ENCODE measurements at regions not wholly inside any gene's neighbourhood (a gene's known extent, or its start where the extent isn't known, plus 50 kb on each side); places are given as distances from the start of the nearest gene placed in this dataset.
A peak's percentile ranks its signal among the peaks of the same experiment; 100 is the strongest.

DNA sequence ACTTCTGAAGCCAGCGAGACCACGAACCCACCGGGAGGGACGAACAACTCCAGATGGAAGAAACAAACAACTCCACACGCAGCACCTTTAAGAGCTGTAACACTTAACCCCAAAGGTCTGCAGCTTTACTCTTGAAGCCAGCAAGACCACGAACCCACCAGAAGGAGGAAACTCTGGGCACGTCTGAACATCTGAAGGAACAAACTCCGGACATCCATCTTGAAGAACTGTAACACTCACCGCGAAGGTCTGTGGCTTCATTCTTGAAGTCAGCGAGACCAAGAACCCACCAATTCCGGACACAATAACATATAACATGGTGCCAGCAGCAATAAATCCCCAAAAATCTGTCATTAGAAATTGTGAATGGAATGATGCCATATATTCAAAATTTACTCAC lies 180.9 kb downstream of the TLE1 start:
- no peaks in the 10 kb centered on the region for H3K36me3 ChIP-seq (ENCODE audit: control insufficient read depth in 1 of 2, insufficient read depth in 2 of 2, low read depth in 1 of 2, low read length in 2 of 2)
- no peaks in the 10 kb centered on the region for H3K27me3 ChIP-seq (ENCODE audit: control insufficient read depth in 1 of 2, insufficient read depth in 1 of 2, low read length in 2 of 2)
- H3K4ac ChIP-seq (ENCODE audit: low read depth in 1 of 2, low read length in 2 of 2): no peak overlapping the region
- H3K27ac ChIP-seq (ENCODE audit: low read length, poor library complexity, severe bottlenecking): no peak overlapping the region
- no peak overlapping the region for H3K23ac ChIP-seq (ENCODE audit: low read length in 2 of 2)
- no peak overlapping the region for H3K9ac ChIP-seq (ENCODE audit: low read length)
- H3K18ac ChIP-seq (ENCODE audit: low read depth in 1 of 2, low read length in 2 of 2): no peak overlapping the region
- no peak overlapping the region for H3K4me3 ChIP-seq (ENCODE audit: insufficient read depth in 1 of 2, low read depth in 1 of 2, low read length in 2 of 2)
- no peak for DNase-seq
- H2BK15ac ChIP-seq (ENCODE audit: low read depth, poor library complexity, severe bottlenecking): no peak overlapping the region
- no peak overlapping the region for H3K14ac ChIP-seq (ENCODE audit: low read length in 2 of 2)
- no peak overlapping the region for H2AK5ac ChIP-seq (ENCODE audit: low read length, severe bottlenecking)
- WGBS: 94% methylated on average over 10 of the region's 12 CpGs
- H3K79me1 ChIP-seq (replicated peaks; ENCODE audit: low read length, poor library complexity, severe bottlenecking): no peaks in the 10 kb centered on the region
- H4K91ac ChIP-seq (ENCODE audit: low read length): no peak overlapping the region
- H2BK120ac ChIP-seq (ENCODE audit: low read depth, low read length): no peak overlapping the region
- H4K8ac ChIP-seq (ENCODE audit: low read length): no peak overlapping the region
- no peaks in the 10 kb centered on the region for H3K9me3 ChIP-seq (ENCODE audit: control insufficient read depth, low read length)
- H2AFZ ChIP-seq (ENCODE audit: low read depth, low read length): no peak overlapping the region
- no peaks in the 10 kb centered on the region for H3K4me1 ChIP-seq (ENCODE audit: control insufficient read depth, insufficient read depth, low read depth, low read length)
- H2BK5ac ChIP-seq (ENCODE audit: low read depth, low read length, poor library complexity, severe bottlenecking): no peak overlapping the region
- no peak overlapping the region for H2BK12ac ChIP-seq (ENCODE audit: low read length in 2 of 2)
- H3K4me2 ChIP-seq (ENCODE audit: low read length, poor library complexity, severe bottlenecking): no peak overlapping the region

DNA sequence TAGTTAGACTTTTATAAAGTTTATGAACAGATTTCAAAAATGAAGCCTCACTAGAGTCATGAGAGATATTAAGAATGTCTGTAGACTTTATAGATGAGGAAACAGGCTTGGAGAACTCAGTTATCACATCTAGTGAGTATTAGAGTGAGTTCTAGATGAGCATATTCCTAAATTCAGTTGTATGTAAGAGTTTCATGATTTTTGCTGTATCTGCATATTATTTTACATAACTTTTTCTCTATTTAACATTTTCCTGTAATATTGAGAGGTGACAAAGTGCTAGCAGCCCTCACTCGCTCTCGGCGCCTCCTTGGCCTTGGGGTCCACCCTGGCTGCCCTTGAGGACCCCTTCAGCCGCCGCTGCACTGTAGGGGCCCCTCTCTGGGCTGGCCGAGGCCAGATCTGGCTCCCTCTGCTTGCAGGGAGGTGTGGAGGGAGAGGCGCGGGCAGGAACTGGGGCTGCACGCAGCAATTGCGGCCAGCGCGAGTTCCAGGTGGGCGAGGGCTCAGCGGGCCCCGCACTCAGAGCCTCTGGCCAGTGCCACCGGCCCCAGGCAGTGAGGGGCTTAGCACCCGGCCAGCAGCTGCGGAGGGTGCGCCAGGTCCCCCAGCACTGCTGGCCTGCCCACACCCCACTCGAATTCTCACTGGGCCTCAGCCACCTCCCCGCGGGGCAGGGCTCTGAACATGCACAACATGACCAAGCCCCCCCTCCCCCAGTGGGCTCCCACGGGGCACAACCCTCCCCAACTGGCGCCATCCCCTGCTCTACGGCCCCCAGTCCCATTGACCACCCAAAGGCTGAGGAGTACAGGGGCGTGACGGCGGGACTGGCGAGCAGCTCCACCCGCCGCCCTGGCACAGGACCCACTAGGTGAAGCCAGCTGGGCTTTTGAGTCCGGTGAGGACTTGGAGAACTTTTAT lies 182.1 kb downstream of the TLE1 start:
- no peak overlapping the region for H3K27ac ChIP-seq (ENCODE audit: low read length, poor library complexity, severe bottlenecking)
- H2BK120ac ChIP-seq (ENCODE audit: low read depth, low read length): no peak overlapping the region
- H4K8ac ChIP-seq (ENCODE audit: low read length): no peak overlapping the region
- H2BK12ac ChIP-seq (ENCODE audit: low read length in 2 of 2): peak overlapping the region in 1 of 2 experiments; percentile 32
- no peak overlapping the region for H2AFZ ChIP-seq (ENCODE audit: low read depth, low read length)
- DNase-seq: no peak
- H3K23ac ChIP-seq (ENCODE audit: low read length in 2 of 2): no peak overlapping the region
- H4K91ac ChIP-seq (ENCODE audit: low read length): peak overlapping the region; percentile 59
- no peak overlapping the region for H2AK5ac ChIP-seq (ENCODE audit: low read length, severe bottlenecking)
- no peaks in the 10 kb centered on the region for H3K79me1 ChIP-seq (replicated peaks; ENCODE audit: low read length, poor library complexity, severe bottlenecking)
- no peak overlapping the region for H3K4ac ChIP-seq (ENCODE audit: low read depth in 1 of 2, low read length in 2 of 2)
- H2BK15ac ChIP-seq (ENCODE audit: low read depth, poor library complexity, severe bottlenecking): no peak overlapping the region
- no peaks in the 10 kb centered on the region for H3K4me1 ChIP-seq (ENCODE audit: control insufficient read depth, insufficient read depth, low read depth, low read length)
- H3K36me3 ChIP-seq (ENCODE audit: control insufficient read depth in 1 of 2, insufficient read depth in 2 of 2, low read depth in 1 of 2, low read length in 2 of 2): no peaks in the 10 kb centered on the region
- H3K9ac ChIP-seq (ENCODE audit: low read length): no peak overlapping the region
- WGBS: 93% methylated on average over 29 of the region's 32 CpGs
- no peaks in the 10 kb centered on the region for H3K9me3 ChIP-seq (ENCODE audit: control insufficient read depth, low read length)
- H2BK5ac ChIP-seq (ENCODE audit: low read depth, low read length, poor library complexity, severe bottlenecking): no peak overlapping the region
- H3K14ac ChIP-seq (ENCODE audit: low read length in 2 of 2): no peak overlapping the region
- no peak overlapping the region for H3K18ac ChIP-seq (ENCODE audit: low read depth in 1 of 2, low read length in 2 of 2)
- no peak overlapping the region for H3K4me2 ChIP-seq (ENCODE audit: low read length, poor library complexity, severe bottlenecking)
- no peak overlapping the region for H3K4me3 ChIP-seq (ENCODE audit: insufficient read depth in 1 of 2, low read depth in 1 of 2, low read length in 2 of 2)
- H3K27me3 ChIP-seq (ENCODE audit: control insufficient read depth in 1 of 2, insufficient read depth in 1 of 2, low read length in 2 of 2): no peaks in the 10 kb centered on the region

DNA sequence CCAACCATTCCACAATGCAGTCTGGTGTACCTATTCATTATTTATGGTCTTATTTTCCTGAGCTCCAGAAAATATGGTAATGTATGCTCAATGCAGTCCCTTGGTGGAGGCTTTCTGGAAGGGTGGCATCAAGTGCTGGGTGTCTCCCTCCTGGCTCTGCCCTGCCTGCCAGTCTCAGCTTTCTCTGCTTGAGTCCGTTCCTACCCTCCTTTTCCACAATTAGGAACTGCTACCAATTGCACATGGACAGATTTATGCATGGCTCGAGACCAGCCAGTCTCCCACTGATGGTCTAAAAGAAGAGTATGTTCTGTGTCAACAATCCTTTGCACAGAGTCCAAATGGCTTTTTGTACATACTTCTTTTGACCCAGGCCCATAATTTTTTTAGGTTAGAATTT lies 189.8 kb downstream of the TLE1 start:
- H4K8ac ChIP-seq (ENCODE audit: low read length): no peak overlapping the region
- no peak for DNase-seq
- no peak overlapping the region for H2BK120ac ChIP-seq (ENCODE audit: low read depth, low read length)
- H3K4me3 ChIP-seq (ENCODE audit: insufficient read depth in 1 of 2, low read depth in 1 of 2, low read length in 2 of 2): no peak overlapping the region
- H3K9ac ChIP-seq (ENCODE audit: low read length): no peak overlapping the region
- H2BK15ac ChIP-seq (ENCODE audit: low read depth, poor library complexity, severe bottlenecking): no peak overlapping the region
- no peak overlapping the region for H3K27ac ChIP-seq (ENCODE audit: low read length, poor library complexity, severe bottlenecking)
- H3K27me3 ChIP-seq (ENCODE audit: control insufficient read depth in 1 of 2, insufficient read depth in 1 of 2, low read length in 2 of 2): peaks cover 8 to 17% of the 10 kb centered on the region in 2 experiments
- H3K79me1 ChIP-seq (replicated peaks; ENCODE audit: low read length, poor library complexity, severe bottlenecking): no peaks in the 10 kb centered on the region
- H3K9me3 ChIP-seq (ENCODE audit: control insufficient read depth, low read length): no peaks in the 10 kb centered on the region
- no peak overlapping the region for H2AK5ac ChIP-seq (ENCODE audit: low read length, severe bottlenecking)
- no peak overlapping the region for H2BK12ac ChIP-seq (ENCODE audit: low read length in 2 of 2)
- H3K14ac ChIP-seq (ENCODE audit: low read length in 2 of 2): no peak overlapping the region
- no peak overlapping the region for H3K23ac ChIP-seq (ENCODE audit: low read length in 2 of 2)
- H3K4me1 ChIP-seq (ENCODE audit: control insufficient read depth, insufficient read depth, low read depth, low read length): peaks cover 1% of the 10 kb centered on the region
- 88% methylated on average over 1 of the region's 2 CpGs for WGBS
- H3K4me2 ChIP-seq (ENCODE audit: low read length, poor library complexity, severe bottlenecking): no peak overlapping the region
- H2AFZ ChIP-seq (ENCODE audit: low read depth, low read length): no peak overlapping the region
- H3K36me3 ChIP-seq (ENCODE audit: control insufficient read depth in 1 of 2, insufficient read depth in 2 of 2, low read depth in 1 of 2, low read length in 2 of 2): no peaks in the 10 kb centered on the region
- H2BK5ac ChIP-seq (ENCODE audit: low read depth, low read length, poor library complexity, severe bottlenecking): no peak overlapping the region
- no peak overlapping the region for H3K4ac ChIP-seq (ENCODE audit: low read depth in 1 of 2, low read length in 2 of 2)
- peak overlapping the region; percentile 6 for H4K91ac ChIP-seq (ENCODE audit: low read length)
- peak overlapping the region in 1 of 2 experiments; percentile 7 for H3K18ac ChIP-seq (ENCODE audit: low read depth in 1 of 2, low read length in 2 of 2)

DNA sequence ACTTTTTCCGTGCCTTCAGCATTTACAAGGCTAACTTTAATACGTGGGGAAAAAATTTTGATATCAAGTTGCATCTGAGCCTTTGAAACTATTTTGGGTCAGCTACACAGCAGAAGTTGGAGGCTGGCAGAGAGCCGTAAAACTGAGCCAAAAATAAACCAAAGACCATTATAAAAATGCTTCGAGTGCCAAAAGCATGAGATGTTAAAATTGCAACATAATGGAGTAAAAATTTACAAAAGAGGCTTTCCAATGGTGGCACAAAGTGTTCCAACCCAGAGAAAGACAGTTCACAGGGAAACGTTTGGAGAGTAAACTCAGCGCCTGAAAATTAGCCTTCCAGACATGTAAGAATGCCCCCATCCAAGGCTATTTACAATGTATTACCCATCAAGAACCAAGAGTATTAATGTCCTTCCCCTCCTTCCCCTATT lies 190.3 kb downstream of the TLE1 start:
- Histone ChIP-seq H2BK120ac (ENCODE audit: low read depth, low read length) (no peak overlapping the region), H4K91ac (ENCODE audit: low read length) (no peak overlapping the region), H3K36me3 (ENCODE audit: control insufficient read depth in 1 of 2, insufficient read depth in 2 of 2, low read depth in 1 of 2, low read length in 2 of 2) (no peaks in the 10 kb centered on the region), H3K27me3 (ENCODE audit: control insufficient read depth in 1 of 2, insufficient read depth in 1 of 2, low read length in 2 of 2) (peaks cover 8 to 17% of the 10 kb centered on the region in 2 experiments), H3K9ac (ENCODE audit: low read length) (no peak overlapping the region), H3K18ac (ENCODE audit: low read depth in 1 of 2, low read length in 2 of 2) (no peak overlapping the region), H3K4ac (ENCODE audit: low read depth in 1 of 2, low read length in 2 of 2) (no peak overlapping the region), H3K79me1 (replicated peaks; ENCODE audit: low read length, poor library complexity, severe bottlenecking) (no peaks in the 10 kb centered on the region), H3K4me1 (ENCODE audit: control insufficient read depth, insufficient read depth, low read depth, low read length) (peaks cover 1% of the 10 kb centered on the region), H3K4me3 (ENCODE audit: insufficient read depth in 1 of 2, low read depth in 1 of 2, low read length in 2 of 2) (no peak overlapping the region), H3K27ac (ENCODE audit: low read length, poor library complexity, severe bottlenecking) (no peak overlapping the region), H3K23ac (ENCODE audit: low read length in 2 of 2) (no peak overlapping the region), H2BK15ac (ENCODE audit: low read depth, poor library complexity, severe bottlenecking) (no peak overlapping the region), H2BK12ac (ENCODE audit: low read length in 2 of 2) (no peak overlapping the region), H3K14ac (ENCODE audit: low read length in 2 of 2) (no peak overlapping the region), H2AFZ (ENCODE audit: low read depth, low read length) (no peak overlapping the region), H2BK5ac (ENCODE audit: low read depth, low read length, poor library complexity, severe bottlenecking) (no peak overlapping the region), H3K4me2 (ENCODE audit: low read length, poor library complexity, severe bottlenecking) (no peak overlapping the region), H4K8ac (ENCODE audit: low read length) (no peak overlapping the region), H3K9me3 (ENCODE audit: control insufficient read depth, low read length) (no peaks in the 10 kb centered on the region), H2AK5ac (ENCODE audit: low read length, severe bottlenecking) (no peak overlapping the region)
- WGBS: 48% methylated on average over 4 of the region's 6 CpGs
- DNase-seq: peak; percentile 55

All from mesenchymal stem cell (in vitro differentiated cells and primary cell).